ENCODE measurements at regions not wholly inside any gene's neighbourhood (a gene's known extent, or its start where the extent isn't known, plus 50 kb on each side); places are given as distances from the start of the nearest gene placed in this dataset.

DNA sequence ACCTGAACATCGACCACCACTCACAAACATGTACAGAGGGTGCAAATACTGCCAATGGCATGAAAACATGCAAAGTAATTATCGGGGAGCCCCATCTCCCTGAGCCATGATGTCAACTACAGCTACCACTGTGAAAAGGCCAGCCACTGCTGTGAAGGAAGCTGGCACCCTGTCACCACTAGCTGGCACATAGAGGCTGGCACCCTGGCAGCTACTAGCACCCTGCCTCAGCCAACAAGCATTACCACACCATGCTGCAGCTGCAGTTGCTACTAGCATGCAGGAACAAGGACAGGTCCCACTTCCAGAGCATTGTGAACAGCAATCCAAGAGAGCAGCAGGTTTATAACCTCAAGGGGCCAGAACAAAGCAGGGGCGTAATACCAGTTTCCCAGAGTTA is 81.4 kb downstream of the PRR32 start:
- TF ChIP-seq, protein P1, sequence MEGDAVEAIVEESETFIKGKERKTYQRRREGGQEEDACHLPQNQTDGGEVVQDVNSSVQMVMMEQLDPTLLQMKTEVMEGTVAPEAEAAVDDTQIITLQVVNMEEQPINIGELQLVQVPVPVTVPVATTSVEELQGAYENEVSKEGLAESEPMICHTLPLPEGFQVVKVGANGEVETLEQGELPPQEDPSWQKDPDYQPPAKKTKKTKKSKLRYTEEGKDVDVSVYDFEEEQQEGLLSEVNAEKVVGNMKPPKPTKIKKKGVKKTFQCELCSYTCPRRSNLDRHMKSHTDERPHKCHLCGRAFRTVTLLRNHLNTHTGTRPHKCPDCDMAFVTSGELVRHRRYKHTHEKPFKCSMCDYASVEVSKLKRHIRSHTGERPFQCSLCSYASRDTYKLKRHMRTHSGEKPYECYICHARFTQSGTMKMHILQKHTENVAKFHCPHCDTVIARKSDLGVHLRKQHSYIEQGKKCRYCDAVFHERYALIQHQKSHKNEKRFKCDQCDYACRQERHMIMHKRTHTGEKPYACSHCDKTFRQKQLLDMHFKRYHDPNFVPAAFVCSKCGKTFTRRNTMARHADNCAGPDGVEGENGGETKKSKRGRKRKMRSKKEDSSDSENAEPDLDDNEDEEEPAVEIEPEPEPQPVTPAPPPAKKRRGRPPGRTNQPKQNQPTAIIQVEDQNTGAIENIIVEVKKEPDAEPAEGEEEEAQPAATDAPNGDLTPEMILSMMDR (conservative IDR thresholded peaks at IDR 0.05) = no peak
- no peak for TF ChIP-seq EZH2 (IDR thresholded peaks at IDR 0.05; ENCODE audit: low read depth)
